ENCODE measurements at regions not wholly inside any gene's neighbourhood (a gene's known extent, or its start where the extent isn't known, plus 50 kb on each side); places are given as distances from the start of the nearest gene placed in this dataset.
A peak's percentile ranks its signal among the peaks of the same experiment; 100 is the strongest.

- WGBS (ENCODE audit: insufficient coverage), result no CpG with 5 or more reads among the region's 3 CpGs
- peak; percentile 14 to 73 (median 67) for DNase-seq
Measured at GRCh38 chr6:137754366-137754765, 112.7 kb upstream of the TNFAIP3 start.

GRCh38 chr6:137754866-137755265 is 112.2 kb upstream of the TNFAIP3 start:
- H3K27me3 ChIP-seq (replicated peaks in 2 of 5; ENCODE audit: control insufficient read depth in 4 of 5, insufficient read depth in 5 of 5, low read length in 4 of 5), result no peaks in the 10 kb centered on the region
- peak in 1 of 3 donors; percentile 37 for DNase-seq
- no peaks in the 10 kb centered on the region for H3K9me3 ChIP-seq (ENCODE audit: control extremely low read depth in 1 of 5, control insufficient read depth in 4 of 5, insufficient read depth in 2 of 5, low read depth in 1 of 5, low read length in 4 of 5)
- H3K27ac ChIP-seq (ENCODE audit: insufficient read depth in 1 of 2, low read depth in 1 of 2, low read length in 2 of 2, poor library complexity in 1 of 2, severe bottlenecking in 2 of 2), result no peak overlapping the region
- H3K36me3 ChIP-seq (ENCODE audit: control insufficient read depth in 4 of 4, insufficient read depth in 4 of 4, low read length in 3 of 4), result no peaks in the 10 kb centered on the region
- POLR2A ChIA-PET, result no interaction called here
- CTCF ChIA-PET, result interaction anchor here (0.7 to 1.1 kb wide), 3 partner anchors 38 to 189 kb away, joined by 3 read pairs; partner anchors contain the start of gene TNFAIP3
- H3K4me1 ChIP-seq (ENCODE audit: control extremely low read depth in 1 of 4, control insufficient read depth in 4 of 4, insufficient read depth in 4 of 4, low read length in 3 of 4), result peaks cover 4 to 36% (median 23%) of the 10 kb centered on the region in 4 experiments
- H3K4me3 ChIP-seq (ENCODE audit: control insufficient read depth in 1 of 7, extremely low read depth in 1 of 7, insufficient read depth in 4 of 7, low read depth in 2 of 7, low read length in 6 of 7), result no peak overlapping the region

More at GRCh38 chr6:137754366-137754765, 112.7 kb upstream of the TNFAIP3 start:
- Histone ChIP-seq H3K27me3 (replicated peaks in 2 of 5; ENCODE audit: control insufficient read depth in 4 of 5, insufficient read depth in 5 of 5, low read length in 4 of 5) (no peaks in the 10 kb centered on the region), H3K9me3 (ENCODE audit: control extremely low read depth in 1 of 5, control insufficient read depth in 4 of 5, insufficient read depth in 2 of 5, low read depth in 1 of 5, low read length in 4 of 5) (no peaks in the 10 kb centered on the region), H3K27ac (ENCODE audit: insufficient read depth in 1 of 2, low read depth in 1 of 2, low read length in 2 of 2, poor library complexity in 1 of 2, severe bottlenecking in 2 of 2) (no peak overlapping the region), H3K36me3 (ENCODE audit: control insufficient read depth in 4 of 4, insufficient read depth in 4 of 4, low read length in 3 of 4) (no peaks in the 10 kb centered on the region), H3K4me3 (ENCODE audit: control insufficient read depth in 1 of 7, extremely low read depth in 1 of 7, insufficient read depth in 4 of 7, low read depth in 2 of 7, low read length in 6 of 7) (peak overlapping the region in 1 of 7 experiments; percentile 14), H3K4me1 (ENCODE audit: control extremely low read depth in 1 of 4, control insufficient read depth in 4 of 4, insufficient read depth in 4 of 4, low read length in 3 of 4) (peaks cover 4 to 36% (median 23%) of the 10 kb centered on the region in 4 experiments)
- ChIA-PET CTCF (interaction anchor here (0.6 to 1.1 kb wide), 4 partner anchors 21 to 190 kb away, joined by 3 to 5 read pairs (median 3); partner anchors contain the start of gene TNFAIP3), POLR2A (no interaction called here)

GRCh38 chr6:137755284-137755683 is 111.8 kb upstream of the TNFAIP3 start:
- ChIA-PET POLR2A (no interaction called here), CTCF (interaction anchor here (0.7 kb wide), 1 partner anchor 39 kb away, joined by 3 read pairs; no protein-coding TSS in a partner anchor)
- 43% methylated on average over 2 of the region's 2 CpGs for WGBS (ENCODE audit: insufficient coverage)
- H3K27me3 ChIP-seq (replicated peaks in 2 of 5; ENCODE audit: control insufficient read depth in 4 of 5, insufficient read depth in 5 of 5, low read length in 4 of 5), result no peaks in the 10 kb centered on the region
- DNase-seq, result no peak
- no peaks in the 10 kb centered on the region for H3K9me3 ChIP-seq (ENCODE audit: control extremely low read depth in 1 of 5, control insufficient read depth in 4 of 5, insufficient read depth in 2 of 5, low read depth in 1 of 5, low read length in 4 of 5)
- H3K4me3 ChIP-seq (ENCODE audit: control insufficient read depth in 1 of 7, extremely low read depth in 1 of 7, insufficient read depth in 4 of 7, low read depth in 2 of 7, low read length in 6 of 7), result peak overlapping the region in 1 of 7 experiments; percentile 33
- no peak overlapping the region for H3K27ac ChIP-seq (ENCODE audit: insufficient read depth in 1 of 2, low read depth in 1 of 2, low read length in 2 of 2, poor library complexity in 1 of 2, severe bottlenecking in 2 of 2)
- H3K4me1 ChIP-seq (ENCODE audit: control extremely low read depth in 1 of 4, control insufficient read depth in 4 of 4, insufficient read depth in 4 of 4, low read length in 3 of 4), result peaks cover 4 to 36% (median 23%) of the 10 kb centered on the region in 4 experiments
- no peaks in the 10 kb centered on the region for H3K36me3 ChIP-seq (ENCODE audit: control insufficient read depth in 4 of 4, insufficient read depth in 4 of 4, low read length in 3 of 4)

DNA sequence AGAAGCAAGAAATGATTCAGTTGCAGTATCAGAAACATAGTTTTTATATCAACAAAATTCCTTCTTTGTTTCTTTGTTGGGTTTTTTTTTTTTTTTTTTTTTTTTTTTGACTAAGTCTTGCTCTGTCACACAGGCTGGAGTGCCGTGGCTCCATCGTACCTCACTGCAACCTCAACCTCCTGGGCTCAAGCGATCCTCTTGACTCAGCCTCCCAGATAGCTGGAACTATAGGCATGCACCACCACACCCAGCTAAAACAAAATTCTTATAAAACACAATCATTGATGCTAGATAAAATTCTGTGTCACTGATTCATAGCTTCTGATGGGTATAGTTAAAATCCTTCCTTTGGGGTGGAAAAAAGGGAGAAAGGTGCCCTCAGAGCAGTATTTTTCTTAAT is 110.3 kb upstream of the TNFAIP3 start:
- Histone ChIP-seq H3K4me3 (ENCODE audit: control insufficient read depth in 1 of 7, extremely low read depth in 1 of 7, insufficient read depth in 4 of 7, low read depth in 2 of 7, low read length in 6 of 7) (no peak overlapping the region), H3K36me3 (ENCODE audit: control insufficient read depth in 4 of 4, insufficient read depth in 4 of 4, low read length in 3 of 4) (no peaks in the 10 kb centered on the region), H3K9me3 (ENCODE audit: control extremely low read depth in 1 of 5, control insufficient read depth in 4 of 5, insufficient read depth in 2 of 5, low read depth in 1 of 5, low read length in 4 of 5) (no peaks in the 10 kb centered on the region), H3K4me1 (ENCODE audit: control extremely low read depth in 1 of 4, control insufficient read depth in 4 of 4, insufficient read depth in 4 of 4, low read length in 3 of 4) (peaks cover 4 to 39% (median 23%) of the 10 kb centered on the region in 4 experiments), H3K27ac (ENCODE audit: insufficient read depth in 1 of 2, low read depth in 1 of 2, low read length in 2 of 2, poor library complexity in 1 of 2, severe bottlenecking in 2 of 2) (no peak overlapping the region), H3K27me3 (replicated peaks in 2 of 5; ENCODE audit: control insufficient read depth in 4 of 5, insufficient read depth in 5 of 5, low read length in 4 of 5) (no peaks in the 10 kb centered on the region)
- WGBS (ENCODE audit: insufficient coverage), result no CpG with 5 or more reads among the region's 3 CpGs
- no peak for DNase-seq
- ChIA-PET POLR2A (no interaction called here), CTCF (interaction anchor here (1.1 kb wide), 2 partner anchors 9 to 18 kb away, joined by 3 to 4 read pairs; no protein-coding TSS in a partner anchor)

GRCh38 chr6:137758661-137759060 is 108.4 kb upstream of the TNFAIP3 start:
- no CpG with 5 or more reads among the region's 1 CpG for WGBS (ENCODE audit: insufficient coverage)
- H3K4me3 ChIP-seq (ENCODE audit: control insufficient read depth in 1 of 7, extremely low read depth in 1 of 7, insufficient read depth in 4 of 7, low read depth in 2 of 7, low read length in 6 of 7), result no peak overlapping the region
- H3K36me3 ChIP-seq (ENCODE audit: control insufficient read depth in 4 of 4, insufficient read depth in 4 of 4, low read length in 3 of 4), result no peaks in the 10 kb centered on the region
- H3K27ac ChIP-seq (ENCODE audit: insufficient read depth in 1 of 2, low read depth in 1 of 2, low read length in 2 of 2, poor library complexity in 1 of 2, severe bottlenecking in 2 of 2), result no peak overlapping the region
- ChIA-PET POLR2A (no interaction called here), CTCF (interaction anchor here (1.1 to 1.7 kb wide), 3 partner anchors 11 to 181 kb away, joined by 3 to 4 read pairs (median 3); no protein-coding TSS in a partner anchor)
- H3K9me3 ChIP-seq (ENCODE audit: control extremely low read depth in 1 of 5, control insufficient read depth in 4 of 5, insufficient read depth in 2 of 5, low read depth in 1 of 5, low read length in 4 of 5), result peaks cover 0 to 2% (median 0%) of the 10 kb centered on the region in 5 experiments
- no peaks in the 10 kb centered on the region for H3K27me3 ChIP-seq (replicated peaks in 2 of 5; ENCODE audit: control insufficient read depth in 4 of 5, insufficient read depth in 5 of 5, low read length in 4 of 5)
- H3K4me1 ChIP-seq (ENCODE audit: control extremely low read depth in 1 of 4, control insufficient read depth in 4 of 4, insufficient read depth in 4 of 4, low read length in 3 of 4), result peaks cover 4 to 27% (median 19%) of the 10 kb centered on the region in 4 experiments
- DNase-seq, result no peak

GRCh38 chr6:137759624-137760023 is 107.4 kb upstream of the TNFAIP3 start:
- Histone ChIP-seq H3K27me3 (replicated peaks in 2 of 5; ENCODE audit: control insufficient read depth in 4 of 5, insufficient read depth in 5 of 5, low read length in 4 of 5) (no peaks in the 10 kb centered on the region), H3K27ac (ENCODE audit: insufficient read depth in 1 of 2, low read depth in 1 of 2, low read length in 2 of 2, poor library complexity in 1 of 2, severe bottlenecking in 2 of 2) (no peak overlapping the region), H3K36me3 (ENCODE audit: control insufficient read depth in 4 of 4, insufficient read depth in 4 of 4, low read length in 3 of 4) (no peaks in the 10 kb centered on the region), H3K4me3 (ENCODE audit: control insufficient read depth in 1 of 7, extremely low read depth in 1 of 7, insufficient read depth in 4 of 7, low read depth in 2 of 7, low read length in 6 of 7) (no peak overlapping the region), H3K9me3 (ENCODE audit: control extremely low read depth in 1 of 5, control insufficient read depth in 4 of 5, insufficient read depth in 2 of 5, low read depth in 1 of 5, low read length in 4 of 5) (peaks cover 0 to 2% (median 0%) of the 10 kb centered on the region in 5 experiments), H3K4me1 (ENCODE audit: control extremely low read depth in 1 of 4, control insufficient read depth in 4 of 4, insufficient read depth in 4 of 4, low read length in 3 of 4) (peaks cover 2 to 20% (median 11%) of the 10 kb centered on the region in 4 experiments)
- ChIA-PET POLR2A (no interaction called here), CTCF (interaction anchor here (1.3 to 1.7 kb wide), 2 partner anchors 10 to 180 kb away, joined by 3 to 4 read pairs; no protein-coding TSS in a partner anchor)
- WGBS (ENCODE audit: insufficient coverage), result 100% methylated on average over 1 of the region's 1 CpG
- DNase-seq, result no peak

DNA sequence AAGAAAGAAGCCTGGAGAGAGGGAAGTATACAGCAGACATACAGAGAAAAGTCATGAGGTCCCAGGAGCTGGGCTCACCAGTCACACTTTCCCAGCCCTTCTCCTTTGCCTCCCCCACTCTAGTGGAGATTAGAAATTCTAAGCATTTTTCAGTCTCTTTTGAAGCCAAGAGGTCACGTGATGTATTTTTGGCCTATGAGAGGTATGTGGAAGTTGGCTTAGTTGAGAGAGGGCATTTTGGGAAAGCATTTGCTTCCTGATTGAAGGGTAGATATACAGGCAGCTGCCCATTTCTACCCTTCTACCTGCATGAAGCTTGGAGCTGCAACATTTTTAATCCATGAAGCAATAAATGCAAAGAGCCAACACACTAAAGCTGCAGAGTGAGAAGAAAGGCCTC is 106.0 kb upstream of the TNFAIP3 start:
- Histone ChIP-seq H3K9me3 (ENCODE audit: control extremely low read depth in 1 of 5, control insufficient read depth in 4 of 5, insufficient read depth in 2 of 5, low read depth in 1 of 5, low read length in 4 of 5) (peaks cover 0 to 2% (median 0%) of the 10 kb centered on the region in 5 experiments), H3K4me1 (ENCODE audit: control extremely low read depth in 1 of 4, control insufficient read depth in 4 of 4, insufficient read depth in 4 of 4, low read length in 3 of 4) (peaks cover 0 to 6% (median 0%) of the 10 kb centered on the region in 4 experiments), H3K27ac (ENCODE audit: insufficient read depth in 1 of 2, low read depth in 1 of 2, low read length in 2 of 2, poor library complexity in 1 of 2, severe bottlenecking in 2 of 2) (no peak overlapping the region), H3K36me3 (ENCODE audit: control insufficient read depth in 4 of 4, insufficient read depth in 4 of 4, low read length in 3 of 4) (no peaks in the 10 kb centered on the region), H3K4me3 (ENCODE audit: control insufficient read depth in 1 of 7, extremely low read depth in 1 of 7, insufficient read depth in 4 of 7, low read depth in 2 of 7, low read length in 6 of 7) (no peak overlapping the region), H3K27me3 (replicated peaks in 2 of 5; ENCODE audit: control insufficient read depth in 4 of 5, insufficient read depth in 5 of 5, low read length in 4 of 5) (no peaks in the 10 kb centered on the region)
- DNase-seq, result no peak
- CTCF ChIA-PET, result interaction anchor here (0.8 to 1.6 kb wide), 7 partner anchors 9 to 106 kb away, joined by 3 to 4 read pairs (median 3); partner anchors contain the start of gene TNFAIP3
- POLR2A ChIA-PET, result no interaction called here
- no CpG with 5 or more reads among the region's 1 CpG for WGBS (ENCODE audit: insufficient coverage)

Data from common myeloid progenitor, CD34-positive (primary cell).